Nephron (organoid): ENCODE measurements at regions not wholly inside any gene's neighbourhood (a gene's known extent, or its start where the extent isn't known, plus 50 kb on each side); places are given as distances from the start of the nearest gene placed in this dataset.

Experiments used
- H3K27ac Mint-ChIP-seq, 3 experiments: 2 replicates each; pipeline ENCODE4 v1.8.0; 2020; ENCODE audit warnings: mixed read lengths in 3 of 3, mild to moderate bottlenecking in 2 of 3, moderate library complexity in 1 of 3
- H3K27me3 Mint-ChIP-seq: 2 replicates; pipeline ENCODE4 v1.8.0; 2021; ENCODE audit warnings: low read depth, mild to moderate bottlenecking, moderate library complexity, mixed read lengths
- H3K36me3 Mint-ChIP-seq: 2 replicates; pipeline ENCODE4 v1.8.0; 2020; ENCODE audit warnings: low read depth, mixed read lengths
- H3K4me1 Mint-ChIP-seq: 2 replicates; pipeline ENCODE4 v1.8.0; 2020; ENCODE audit warnings: mixed read lengths
- H3K4me3 Mint-ChIP-seq, 3 experiments: 2 replicates each; pipeline ENCODE4 v1.8.0; 2020; ENCODE audit warnings: mild to moderate bottlenecking in 3 of 3, mixed read lengths in 3 of 3, moderate library complexity in 2 of 3
- H3K9me3 Mint-ChIP-seq: 2 replicates; pipeline ENCODE4 v1.8.0; 2020; ENCODE audit warnings: mixed read lengths
- TF ChIP-seq, protein P1 (sequence below), 3 experiments: fragments of 200-600 bp; sonication (generic); IDR thresholded peaks; one replicate each; pipeline ENCODE4 v1.5.0; 2021; ENCODE audit warnings: antibody characterized with exemption in 3 of 3; ENCODE audit not compliant: unreplicated experiment in 3 of 3

DNA sequence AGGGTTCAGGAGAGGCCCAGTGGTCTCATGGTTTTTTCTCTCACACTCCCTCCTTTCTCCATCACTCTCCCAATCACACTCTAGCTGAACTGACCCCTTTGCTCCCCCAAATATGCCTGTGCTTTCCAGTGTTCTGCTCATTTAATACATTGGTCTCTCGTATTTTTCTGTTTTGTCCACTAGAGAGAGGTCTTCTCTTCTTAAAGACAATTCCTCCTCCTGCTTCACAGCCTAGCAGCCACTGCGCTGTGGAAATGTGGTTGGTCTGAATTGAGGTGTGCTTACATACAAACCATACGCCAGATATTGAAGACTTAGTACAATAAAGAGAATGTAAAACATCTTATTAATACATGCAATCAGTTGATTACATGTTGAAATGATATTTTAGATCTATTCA is 60.6 kb upstream of the XCR1 start:
- Mint-ChIP-seq H3K27ac (no peak overlapping the region), H3K9me3 (no peaks in the 10 kb centered on the region), H3K4me1 (peaks cover 12% of the 10 kb centered on the region), H3K4me3 (no peak overlapping the region), H3K27me3 (peaks cover 6% of the 10 kb centered on the region), H3K36me3 (no peaks in the 10 kb centered on the region)
- TF ChIP-seq, protein P1, sequence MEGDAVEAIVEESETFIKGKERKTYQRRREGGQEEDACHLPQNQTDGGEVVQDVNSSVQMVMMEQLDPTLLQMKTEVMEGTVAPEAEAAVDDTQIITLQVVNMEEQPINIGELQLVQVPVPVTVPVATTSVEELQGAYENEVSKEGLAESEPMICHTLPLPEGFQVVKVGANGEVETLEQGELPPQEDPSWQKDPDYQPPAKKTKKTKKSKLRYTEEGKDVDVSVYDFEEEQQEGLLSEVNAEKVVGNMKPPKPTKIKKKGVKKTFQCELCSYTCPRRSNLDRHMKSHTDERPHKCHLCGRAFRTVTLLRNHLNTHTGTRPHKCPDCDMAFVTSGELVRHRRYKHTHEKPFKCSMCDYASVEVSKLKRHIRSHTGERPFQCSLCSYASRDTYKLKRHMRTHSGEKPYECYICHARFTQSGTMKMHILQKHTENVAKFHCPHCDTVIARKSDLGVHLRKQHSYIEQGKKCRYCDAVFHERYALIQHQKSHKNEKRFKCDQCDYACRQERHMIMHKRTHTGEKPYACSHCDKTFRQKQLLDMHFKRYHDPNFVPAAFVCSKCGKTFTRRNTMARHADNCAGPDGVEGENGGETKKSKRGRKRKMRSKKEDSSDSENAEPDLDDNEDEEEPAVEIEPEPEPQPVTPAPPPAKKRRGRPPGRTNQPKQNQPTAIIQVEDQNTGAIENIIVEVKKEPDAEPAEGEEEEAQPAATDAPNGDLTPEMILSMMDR (IDR thresholded peaks at IDR 0.05; ENCODE audit: unreplicated experiment in 3 of 3): peak in 1 of 3 experiments; percentile 23

DNA sequence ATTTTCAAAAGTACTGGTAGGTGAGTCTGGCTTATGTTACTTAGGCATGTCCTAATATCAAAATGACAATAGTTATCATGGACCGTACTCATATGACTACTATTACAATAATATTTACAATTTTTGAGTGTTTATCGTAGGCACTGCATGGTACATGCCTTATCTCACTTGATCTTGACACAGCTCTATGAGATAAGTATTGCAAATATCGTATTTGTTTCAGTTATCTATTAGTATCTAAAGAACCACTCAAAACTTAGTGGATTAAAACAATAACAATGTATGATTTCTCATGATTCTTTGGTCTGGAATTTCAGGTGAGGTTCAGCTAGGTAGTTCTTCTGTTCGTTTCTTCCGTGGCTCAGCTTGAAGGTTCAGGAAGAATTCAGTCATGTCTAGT is 59.7 kb upstream of the XCR1 start:
- peaks cover 12% of the 10 kb centered on the region for H3K4me1 Mint-ChIP-seq
- H3K9me3 Mint-ChIP-seq: no peaks in the 10 kb centered on the region
- H3K27me3 Mint-ChIP-seq: peaks cover 6% of the 10 kb centered on the region
- TF ChIP-seq, protein P1 (IDR thresholded peaks at IDR 0.05; ENCODE audit: unreplicated experiment in 3 of 3): no peak
- no peak overlapping the region for H3K4me3 Mint-ChIP-seq
- H3K27ac Mint-ChIP-seq: no peak overlapping the region
- no peaks in the 10 kb centered on the region for H3K36me3 Mint-ChIP-seq

DNA sequence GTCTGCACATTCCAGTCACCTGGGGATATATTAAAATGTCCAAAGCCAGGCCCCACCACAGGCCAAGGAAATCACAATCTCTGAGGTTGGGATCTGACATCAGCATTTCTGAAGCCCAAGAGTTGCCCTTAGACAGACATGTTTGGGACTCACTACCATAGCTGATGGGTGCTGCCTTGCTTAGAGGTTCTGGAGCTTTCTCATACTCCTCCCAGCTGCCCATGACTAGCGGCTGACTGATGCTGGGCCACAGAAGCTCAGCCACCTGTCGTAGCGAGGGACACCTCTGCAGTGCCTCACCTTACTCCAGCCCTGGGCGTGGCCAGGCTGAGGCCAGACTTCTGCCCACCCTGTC is 58.8 kb upstream of the XCR1 start:
- Mint-ChIP-seq H3K9me3 (no peaks in the 10 kb centered on the region), H3K4me3 (no peak overlapping the region), H3K36me3 (no peaks in the 10 kb centered on the region), H3K27ac (no peak overlapping the region), H3K4me1 (peaks cover 20% of the 10 kb centered on the region), H3K27me3 (no peaks in the 10 kb centered on the region)
- TF ChIP-seq, protein P1 (IDR thresholded peaks at IDR 0.05; ENCODE audit: unreplicated experiment in 3 of 3): no peak

DNA sequence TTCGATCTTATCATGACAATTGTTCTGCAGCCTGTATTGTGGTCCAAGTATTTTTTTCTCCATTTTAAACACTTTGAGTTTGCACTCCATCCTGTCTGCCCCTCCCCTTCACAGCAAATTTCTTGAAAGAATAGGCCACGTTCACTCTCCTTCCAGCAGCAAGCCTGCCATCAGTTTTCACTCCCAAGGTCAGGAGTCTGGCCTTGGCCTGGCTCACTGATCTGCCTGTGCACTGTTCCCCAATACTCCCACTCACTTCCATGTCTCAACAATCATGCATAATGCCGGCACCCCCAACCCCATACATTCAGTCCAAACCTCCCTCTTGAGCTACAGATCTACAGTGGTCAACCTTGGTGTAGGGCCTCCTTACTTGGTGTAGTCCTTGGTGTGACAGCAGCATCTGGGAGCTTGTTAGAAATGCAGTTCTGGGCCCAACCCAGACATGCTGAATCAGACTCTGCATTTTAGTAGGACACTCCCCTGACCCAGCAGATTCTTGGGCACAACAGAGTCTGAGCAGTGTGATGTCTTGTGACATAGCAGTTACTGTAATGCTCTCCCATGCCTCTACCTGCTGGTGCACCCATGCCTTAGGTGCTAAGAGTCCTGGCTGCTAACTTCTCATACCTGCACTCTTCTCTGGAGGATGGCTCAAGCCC is 58.3 kb upstream of the XCR1 start:
- TF ChIP-seq, protein P1 (IDR thresholded peaks at IDR 0.05; ENCODE audit: unreplicated experiment in 3 of 3): no peak
- no peak overlapping the region for H3K4me3 Mint-ChIP-seq
- no peaks in the 10 kb centered on the region for H3K9me3 Mint-ChIP-seq
- H3K4me1 Mint-ChIP-seq: peaks cover 25% of the 10 kb centered on the region
- H3K27ac Mint-ChIP-seq: peak overlapping the region in 1 of 3 experiments; percentile 7
- H3K36me3 Mint-ChIP-seq: no peaks in the 10 kb centered on the region
- no peaks in the 10 kb centered on the region for H3K27me3 Mint-ChIP-seq

DNA sequence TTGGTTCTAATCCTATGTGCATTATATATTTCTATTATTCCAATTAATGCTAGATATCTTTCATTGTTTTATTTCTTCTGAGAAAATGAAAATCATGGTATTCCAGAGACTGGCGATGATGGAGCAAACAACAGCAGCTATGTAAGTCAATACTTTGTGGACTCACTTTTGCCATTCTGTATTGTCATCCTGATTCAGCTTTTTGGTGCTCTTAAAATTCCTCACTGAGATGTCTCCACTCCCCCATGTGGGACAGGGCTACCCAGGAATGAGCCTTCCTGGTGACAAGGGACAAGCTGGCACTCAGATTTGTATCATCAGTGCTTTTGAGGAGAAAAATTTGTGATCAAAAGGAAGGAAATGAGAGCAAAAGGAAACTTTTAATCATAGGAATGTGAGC is 56.7 kb upstream of the XCR1 start:
- H3K9me3 Mint-ChIP-seq: no peaks in the 10 kb centered on the region
- H3K36me3 Mint-ChIP-seq: no peaks in the 10 kb centered on the region
- H3K4me1 Mint-ChIP-seq: peaks cover 34% of the 10 kb centered on the region
- TF ChIP-seq, protein P1 (IDR thresholded peaks at IDR 0.05; ENCODE audit: unreplicated experiment in 3 of 3): no peak
- no peaks in the 10 kb centered on the region for H3K27me3 Mint-ChIP-seq
- no peak overlapping the region for H3K27ac Mint-ChIP-seq
- H3K4me3 Mint-ChIP-seq: no peak overlapping the region

DNA sequence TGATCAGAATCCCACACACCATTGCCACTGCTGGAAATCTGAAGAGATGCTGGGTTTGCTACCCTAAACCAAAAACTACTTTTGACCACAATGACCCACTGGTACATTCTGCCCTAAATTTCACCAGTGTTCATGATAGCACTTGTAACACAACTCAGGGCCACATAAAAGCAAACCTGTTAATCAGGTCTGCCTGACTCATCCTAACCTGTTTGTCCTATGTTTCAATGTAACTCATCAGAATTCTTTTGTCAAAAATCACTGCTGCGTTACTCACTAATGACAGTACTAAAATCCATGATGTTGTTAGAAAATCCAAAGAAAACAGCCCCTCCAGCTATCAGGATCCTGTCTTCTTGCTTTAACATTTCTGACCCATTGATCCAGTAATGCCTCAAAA is 55.6 kb upstream of the XCR1 start:
- no peaks in the 10 kb centered on the region for H3K27me3 Mint-ChIP-seq
- H3K27ac Mint-ChIP-seq: no peak overlapping the region
- H3K36me3 Mint-ChIP-seq: no peaks in the 10 kb centered on the region
- TF ChIP-seq, protein P1 (IDR thresholded peaks at IDR 0.05; ENCODE audit: unreplicated experiment in 3 of 3): no peak
- peaks cover 39% of the 10 kb centered on the region for H3K4me1 Mint-ChIP-seq
- H3K4me3 Mint-ChIP-seq: no peak overlapping the region
- H3K9me3 Mint-ChIP-seq: no peaks in the 10 kb centered on the region
